ENCODE measurements at regions not wholly inside any gene's neighbourhood (a gene's known extent, or its start where the extent isn't known, plus 50 kb on each side); places are given as distances from the start of the nearest gene placed in this dataset.

- TF ChIP-seq CTCF (conservative IDR thresholded peaks at IDR 0.05) (no peak), ZFX (IDR thresholded peaks at IDR 0.05) (no peak)
Measured at GRCh38 chr9:28650327-28650726, 1077.0 kb upstream of the C9orf72 start.

All from C4-2B (cell line).